NCI-H82 treated with DMSO at 0.1 percent for 48 hours (cell line): ENCODE measurements at regions not wholly inside any gene's neighbourhood (a gene's known extent, or its start where the extent isn't known, plus 50 kb on each side); places are given as distances from the start of the nearest gene placed in this dataset.
"Not testable (repeated sequence)": the region's sequence is repeated elsewhere in the genome, so short reads cannot be mapped to it uniquely, and the experiment has no call there.

Experiments
- DNase-seq: peaks from one replicate; lab custom pipeline; 2025; ENCODE audit not compliant: unreplicated experiment; lab: John Stamatoyannopoulos, UW

DNA sequence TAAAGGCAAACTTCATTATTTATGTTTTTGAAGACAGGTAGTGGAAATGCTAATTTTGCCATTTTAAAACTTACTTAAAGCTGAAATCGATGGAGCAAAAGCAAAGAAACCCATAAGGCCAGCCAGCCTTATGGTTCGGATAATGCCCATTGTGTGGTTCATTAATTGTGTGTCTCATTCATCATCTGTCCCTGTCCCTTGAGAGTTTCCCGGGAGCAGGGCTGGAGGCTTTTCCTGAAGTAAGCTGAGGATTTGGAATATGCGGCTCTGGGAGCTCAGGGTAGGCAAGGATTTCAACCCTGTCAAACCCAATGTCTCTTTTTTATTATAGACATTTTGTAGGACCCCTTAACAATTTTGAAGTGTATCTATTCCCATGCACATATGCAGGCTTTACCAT is 790.0 kb upstream of the KIRREL3 start:
- peak; percentile 35 for DNase-seq

DNA sequence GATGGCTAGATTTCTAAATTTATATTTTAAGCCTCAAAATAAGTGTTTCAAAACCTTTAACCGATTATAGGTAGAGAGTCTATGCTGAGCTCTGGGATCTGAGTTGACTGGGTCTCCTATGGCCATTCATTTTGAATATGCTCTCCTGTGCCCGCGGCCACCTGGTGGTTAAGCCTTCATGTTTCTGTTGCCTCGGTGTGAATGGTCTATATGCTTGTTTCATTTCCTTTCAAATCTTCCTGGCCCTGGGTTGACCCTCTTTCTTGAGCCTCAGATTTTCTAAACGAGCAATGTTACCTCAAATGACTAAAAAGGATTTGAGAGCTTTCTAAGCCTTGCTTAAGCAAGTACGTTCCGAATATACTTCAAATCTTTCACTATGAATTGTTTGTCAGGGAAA is 789.4 kb upstream of the KIRREL3 start:
- peak; percentile 28 for DNase-seq

DNA sequence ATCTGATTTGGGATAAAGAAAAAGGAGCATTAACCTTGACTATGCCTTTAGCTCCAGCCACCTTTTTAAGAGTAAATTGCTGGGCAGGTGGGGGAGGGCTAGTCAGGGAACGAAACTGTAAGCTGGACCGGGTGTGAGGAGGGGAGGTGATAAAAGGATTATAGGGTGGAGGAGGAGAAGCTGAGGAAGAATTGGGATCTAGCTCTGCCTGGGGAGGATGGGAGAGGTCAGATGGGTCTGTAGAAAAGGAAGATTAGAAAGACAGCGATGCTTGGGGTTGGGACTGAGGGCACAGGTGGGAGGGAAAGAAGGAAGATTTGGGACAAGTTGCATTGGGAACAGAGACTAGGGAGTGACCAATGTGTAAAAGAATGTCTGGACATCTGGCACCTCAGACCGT is 772.4 kb upstream of the KIRREL3 start:
- not testable (repeated sequence) for DNase-seq

DNA sequence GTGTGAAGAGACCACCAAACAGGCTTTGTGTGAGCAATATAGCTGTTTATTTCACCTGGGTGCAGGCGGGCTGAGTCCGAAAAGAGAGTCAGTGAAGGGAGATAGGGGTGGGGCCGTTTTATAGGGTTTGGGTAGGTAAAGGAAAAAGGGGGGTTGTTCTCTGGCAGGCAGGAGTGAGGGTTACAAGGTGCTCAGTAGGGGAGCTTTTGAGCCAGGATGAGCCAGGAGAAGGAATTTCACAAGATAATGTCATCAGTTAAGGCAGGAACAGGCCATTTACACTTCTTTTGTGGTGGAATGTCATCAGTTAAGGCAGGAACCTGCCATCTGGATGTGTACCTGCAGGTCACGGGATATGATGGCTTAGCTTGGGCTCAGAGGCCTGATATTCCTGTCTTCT is 768.4 kb upstream of the KIRREL3 start:
- not testable (repeated sequence) for DNase-seq

DNA sequence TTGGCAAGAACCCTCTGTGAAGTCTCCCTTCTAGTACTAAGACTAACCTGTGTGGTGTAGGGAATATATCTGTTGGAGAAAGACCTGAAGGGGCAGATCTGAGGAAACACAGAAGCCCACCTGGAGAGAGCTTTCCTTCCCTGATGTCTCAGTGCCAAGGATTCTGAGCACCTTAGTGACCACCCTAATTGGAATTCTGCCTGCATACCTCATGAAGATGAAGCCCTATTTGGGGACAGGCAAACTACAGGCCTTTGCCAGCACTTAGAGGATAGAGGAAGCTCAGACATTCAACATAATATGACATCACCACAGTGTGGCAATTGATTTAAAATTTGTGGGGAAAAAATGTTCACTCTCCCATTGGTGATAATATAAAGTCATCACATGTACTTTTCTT is 766.2 kb upstream of the KIRREL3 start:
- DNase-seq: no peak

DNA sequence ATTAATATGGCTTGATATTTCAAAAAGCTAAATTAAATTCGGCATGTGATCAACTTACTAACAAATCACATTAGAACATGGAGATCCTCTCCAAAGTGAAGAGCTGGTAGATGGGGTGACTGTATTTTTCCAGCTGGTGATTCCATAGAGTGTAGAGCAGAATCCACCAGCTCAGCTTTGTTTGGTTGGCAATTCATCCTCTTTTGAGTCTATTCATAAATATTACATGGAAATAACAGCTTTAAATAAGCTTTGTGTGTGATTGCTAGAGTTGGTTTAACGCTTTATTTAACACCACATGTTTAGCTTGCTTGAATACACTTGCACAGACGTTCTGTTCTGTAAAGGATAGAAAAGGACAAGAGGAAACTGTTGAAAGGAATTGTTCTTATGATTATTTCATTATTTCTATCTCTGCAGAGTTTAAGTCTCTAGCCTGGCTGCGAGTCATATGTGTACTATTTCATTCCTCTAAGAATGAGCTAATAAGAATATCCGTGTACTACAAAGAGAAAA is 738.3 kb upstream of the KIRREL3 start:
- DNase-seq: no peak

DNA sequence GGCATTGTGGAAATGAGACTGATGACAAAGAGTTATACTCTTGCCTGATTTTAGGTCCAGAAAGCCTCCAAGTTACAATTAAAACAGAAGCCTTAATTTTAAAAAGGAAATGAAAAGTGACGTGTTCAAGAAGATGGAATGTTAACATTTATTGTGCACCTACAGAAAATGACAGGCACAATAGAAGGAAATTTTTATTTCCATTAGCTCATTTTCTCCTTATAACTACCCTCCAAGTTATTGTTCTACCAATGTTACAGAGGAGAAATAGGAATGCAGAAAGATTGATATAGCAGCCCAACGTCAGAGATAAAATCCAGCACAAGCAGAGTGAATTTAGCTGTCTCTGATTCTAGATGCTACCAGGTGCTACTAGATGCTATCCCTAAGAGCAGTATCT is 736.9 kb upstream of the KIRREL3 start:
- DNase-seq: no peak

DNA sequence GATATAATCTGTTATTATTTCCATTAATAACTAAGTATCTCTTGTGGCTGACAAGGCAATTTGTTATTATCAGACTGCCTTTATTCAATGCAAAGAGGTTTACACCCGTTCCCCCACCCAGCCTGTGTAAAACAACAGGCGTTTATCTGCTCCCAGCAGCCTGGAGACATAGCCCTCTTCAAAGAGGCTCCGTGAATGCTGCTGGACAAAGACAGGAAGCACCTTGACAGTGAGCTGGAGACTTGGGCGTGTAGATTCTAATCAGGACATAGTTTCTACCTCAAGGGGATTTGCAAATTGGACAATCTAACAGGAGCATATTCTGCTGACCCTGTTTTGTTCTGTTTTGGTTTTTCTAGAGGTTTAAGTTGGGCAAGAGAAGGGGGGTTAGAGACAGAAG is 733.0 kb upstream of the KIRREL3 start:
- DNase-seq: no peak

DNA sequence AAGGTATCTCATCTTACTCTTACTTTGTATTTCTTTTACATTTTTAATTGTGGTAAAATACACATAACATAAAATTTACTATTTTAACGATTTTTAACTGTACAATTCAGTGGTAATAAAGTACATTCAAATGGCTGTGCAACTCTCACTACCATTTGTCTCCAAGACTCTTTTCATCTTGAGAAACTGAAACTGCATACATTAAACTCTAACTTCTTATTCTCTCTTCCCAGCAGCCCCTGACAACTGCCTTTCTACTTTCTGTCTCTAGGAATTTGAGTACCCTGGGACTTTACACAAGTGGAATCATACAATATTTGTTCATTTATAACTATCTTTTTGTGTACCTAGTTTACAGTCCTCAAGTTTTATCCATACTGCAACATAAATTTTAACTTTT is 725.8 kb upstream of the KIRREL3 start:
- no peak for DNase-seq

DNA sequence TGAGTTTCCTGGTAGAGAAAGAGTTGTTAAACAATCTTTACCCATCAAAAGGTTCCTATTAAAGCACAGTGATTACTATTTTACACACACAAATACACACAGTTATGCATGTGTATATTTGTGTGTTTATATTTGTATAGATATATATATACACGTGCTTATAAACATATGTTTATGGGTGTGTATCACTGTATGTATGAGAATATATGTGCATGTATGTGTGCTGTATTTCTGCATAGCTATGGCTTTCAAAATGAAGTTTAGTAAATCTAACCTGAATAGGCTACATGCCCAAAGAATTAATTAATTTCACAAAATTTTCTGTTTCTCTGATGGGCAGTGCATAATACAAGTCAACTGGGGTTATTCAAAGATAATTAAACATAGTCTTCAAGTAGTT is 723.1 kb upstream of the KIRREL3 start:
- no peak for DNase-seq

DNA sequence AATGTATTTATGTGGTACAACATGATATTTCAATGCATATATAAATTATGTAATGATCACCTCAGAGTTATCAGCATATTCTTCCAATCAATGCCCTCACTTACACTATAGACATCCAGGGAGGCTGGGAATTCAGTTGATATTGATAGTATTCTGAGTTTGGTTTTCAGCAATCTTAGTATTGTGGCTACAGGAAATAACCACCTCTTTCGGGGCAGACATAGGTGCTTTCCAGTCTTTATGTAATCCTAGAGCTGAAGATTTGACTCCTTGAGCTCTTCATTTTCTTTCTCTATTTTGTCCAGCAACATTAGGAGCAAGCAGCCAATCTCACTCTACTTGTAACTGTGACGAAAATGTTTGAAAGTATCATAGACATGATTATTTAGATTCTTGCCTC is 712.7 kb upstream of the KIRREL3 start:
- no peak for DNase-seq

DNA sequence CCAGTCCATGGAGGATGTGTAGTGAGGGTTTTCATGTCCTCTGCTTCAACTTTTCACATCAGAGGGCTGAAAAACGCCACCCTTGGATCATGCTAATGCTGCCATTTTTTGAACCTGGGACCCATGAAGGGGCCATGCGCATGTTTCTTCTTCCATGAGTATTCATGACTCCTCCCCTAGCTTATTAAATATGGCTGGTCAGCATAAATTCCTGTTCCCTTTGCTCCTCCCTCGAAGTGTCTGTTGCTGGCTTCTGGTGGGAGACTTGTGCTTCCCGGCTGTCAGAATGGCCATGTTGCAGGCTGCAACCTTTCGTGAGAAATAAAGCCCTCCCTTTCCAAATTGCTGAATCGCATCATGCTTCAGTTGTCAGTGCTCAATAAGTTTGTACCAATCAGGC is 711.2 kb upstream of the KIRREL3 start:
- DNase-seq: no peak

DNA sequence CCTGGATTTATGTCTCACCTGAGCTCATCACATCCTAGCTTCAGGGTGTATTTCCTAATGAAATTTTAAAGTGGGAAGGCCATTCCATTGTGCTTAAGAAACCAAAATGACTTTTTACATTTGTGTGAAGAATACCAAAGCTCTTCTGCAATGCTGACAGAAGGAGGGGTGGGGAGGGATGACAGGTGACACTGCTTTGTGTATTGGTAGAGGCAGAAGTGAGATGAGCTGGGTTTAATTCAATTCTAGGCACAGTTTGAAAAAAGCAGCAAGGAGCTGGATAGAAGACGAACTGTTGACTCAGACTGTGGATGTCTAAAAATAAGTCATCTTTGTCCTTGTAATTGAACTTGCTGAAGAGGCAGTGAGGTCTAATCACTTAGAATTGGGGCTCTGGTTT is 710.3 kb upstream of the KIRREL3 start:
- no peak for DNase-seq

DNA sequence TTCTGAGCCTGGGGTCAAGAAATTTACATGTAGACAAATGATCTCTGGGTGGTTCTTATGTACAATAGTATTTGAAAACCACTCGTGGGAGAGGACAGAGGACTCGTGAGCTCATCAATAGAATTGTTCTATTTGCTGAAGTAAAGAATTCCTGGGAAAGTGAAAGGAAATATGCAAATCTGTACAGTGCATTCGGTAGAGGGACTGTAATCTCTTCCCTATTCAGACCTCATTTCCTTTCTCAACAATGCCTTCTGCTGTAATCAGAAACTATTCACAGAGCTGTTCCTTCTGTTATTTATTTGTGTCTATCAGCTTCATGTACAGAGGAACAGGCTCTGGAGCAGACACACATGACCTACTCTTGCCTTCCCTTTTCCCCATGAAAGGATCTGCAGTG is 709.4 kb upstream of the KIRREL3 start:
- DNase-seq: no peak

DNA sequence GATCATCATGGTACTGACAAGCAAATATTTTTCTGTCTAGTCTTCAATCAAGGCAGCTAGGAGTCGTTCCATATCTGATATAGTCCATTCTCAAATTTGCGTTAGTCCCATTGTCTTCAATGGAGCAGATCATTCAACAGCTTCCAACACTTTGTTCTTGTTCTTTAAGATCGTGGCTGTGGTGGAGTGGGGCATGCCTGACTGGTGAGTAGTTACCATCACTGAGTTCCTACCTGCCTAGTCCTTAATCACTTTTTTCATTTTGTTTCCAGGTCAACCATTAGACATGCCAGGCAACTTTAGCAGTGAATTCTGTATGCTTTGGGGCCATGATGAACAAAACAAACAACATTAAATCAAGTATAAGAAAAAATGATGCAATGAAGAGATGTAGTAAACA is 693.1 kb upstream of the KIRREL3 start:
- DNase-seq: no peak

DNA sequence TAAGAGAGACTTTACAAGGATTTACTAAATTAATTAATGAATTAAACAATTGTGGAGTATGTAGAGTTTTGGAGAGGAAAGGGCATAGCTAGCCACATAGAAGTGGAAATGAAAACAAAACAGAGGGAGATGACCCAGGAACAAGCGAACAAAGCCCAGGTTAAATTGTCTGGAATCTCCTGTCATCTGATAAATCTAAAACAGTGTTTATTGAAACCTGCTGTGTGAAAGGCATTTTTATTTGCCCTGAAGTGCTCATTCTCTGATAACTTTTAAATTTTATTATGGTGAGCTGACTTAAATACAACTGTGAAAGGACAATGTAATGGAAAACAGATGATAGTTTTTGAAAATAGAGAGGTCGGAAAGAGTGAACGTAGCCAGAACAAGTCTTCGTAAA is 682.8 kb upstream of the KIRREL3 start:
- no peak for DNase-seq

DNA sequence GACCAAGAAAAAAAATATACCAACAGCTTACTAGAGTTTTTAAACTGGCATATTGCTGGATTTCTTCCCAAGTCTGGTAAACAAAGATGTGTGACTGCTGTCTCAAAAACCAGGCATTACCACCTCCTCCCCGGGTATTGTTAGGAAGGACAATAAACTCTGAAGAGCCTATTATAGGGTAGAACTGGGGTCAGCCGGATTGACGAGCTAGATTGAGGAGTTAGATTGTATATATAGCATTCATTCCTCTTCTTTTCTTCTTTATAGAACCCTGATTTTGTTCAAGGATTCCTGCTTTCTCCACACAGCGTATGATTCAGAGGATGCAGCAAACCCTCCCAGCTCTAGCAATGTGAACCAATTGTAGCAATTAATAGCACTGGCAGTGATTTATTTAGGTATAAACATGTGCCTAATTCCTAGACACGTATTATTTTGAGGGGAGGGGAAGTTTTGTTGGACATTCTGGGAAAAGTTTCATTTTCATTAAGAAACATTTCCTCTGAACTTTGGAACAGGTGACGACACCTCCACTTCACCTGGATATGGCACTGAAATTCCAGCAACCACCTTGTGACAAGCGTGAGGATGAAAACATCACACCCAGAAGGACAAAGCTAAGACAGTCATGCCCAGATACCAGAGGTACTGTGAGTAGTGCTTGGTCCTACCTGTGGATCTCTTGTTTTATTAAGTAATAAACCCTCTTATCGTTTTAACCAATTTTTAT is 679.4 kb upstream of the KIRREL3 start:
- DNase-seq: no peak

DNA sequence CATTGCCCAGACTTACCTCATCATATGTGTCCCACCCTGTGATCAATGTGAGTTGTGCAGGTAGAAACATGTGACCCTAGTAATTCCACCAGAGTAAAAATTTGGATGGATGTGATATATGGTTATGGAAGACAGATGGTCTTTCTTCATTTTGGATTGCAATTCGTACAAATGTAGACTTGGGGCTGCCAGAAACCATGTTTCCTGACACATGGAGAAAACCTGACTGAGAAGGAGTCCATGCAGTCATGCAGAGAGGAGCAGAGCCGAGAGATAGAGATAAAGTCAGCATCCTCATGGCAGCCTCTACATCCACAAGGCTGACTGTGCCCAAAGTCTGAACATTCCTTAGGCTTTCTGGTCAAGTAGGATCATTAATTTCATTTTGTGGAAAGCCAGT is 678.1 kb upstream of the KIRREL3 start:
- DNase-seq: no peak

DNA sequence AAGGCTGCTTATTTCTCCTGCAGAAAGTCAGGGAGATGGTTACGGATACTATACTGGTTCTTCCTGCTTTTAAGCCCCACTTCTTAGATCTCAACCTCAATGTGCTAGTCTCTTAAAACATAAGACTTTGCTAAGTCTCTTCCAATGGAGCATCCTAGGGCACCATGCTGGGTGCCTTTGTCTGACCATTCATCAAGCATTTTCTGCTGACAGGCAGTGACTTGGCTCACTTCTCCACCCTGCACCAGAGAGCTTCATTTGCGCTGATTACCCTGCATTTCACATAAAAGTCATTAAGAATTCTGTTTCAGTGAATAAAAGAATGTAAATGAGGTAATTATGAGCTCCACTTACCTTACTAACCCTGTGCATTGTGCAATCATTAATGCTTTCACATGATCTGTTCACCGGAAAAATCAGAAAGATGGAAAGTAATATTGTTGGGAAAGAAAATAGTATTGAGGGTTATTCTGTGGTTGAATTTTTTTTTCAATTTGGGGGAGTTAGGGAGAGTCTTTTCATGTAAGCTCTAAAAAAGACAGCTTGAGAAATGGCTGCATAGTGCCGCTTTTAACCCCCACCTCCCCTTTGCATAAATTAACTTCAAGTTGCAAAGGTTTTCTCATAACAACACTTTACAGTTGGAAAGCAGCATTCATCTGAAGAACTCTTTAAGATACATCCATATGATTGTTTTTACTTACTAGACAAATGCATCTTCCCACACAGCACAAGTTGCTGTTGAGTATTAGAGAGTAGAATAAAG is 677.3 kb upstream of the KIRREL3 start:
- DNase-seq: no peak

DNA sequence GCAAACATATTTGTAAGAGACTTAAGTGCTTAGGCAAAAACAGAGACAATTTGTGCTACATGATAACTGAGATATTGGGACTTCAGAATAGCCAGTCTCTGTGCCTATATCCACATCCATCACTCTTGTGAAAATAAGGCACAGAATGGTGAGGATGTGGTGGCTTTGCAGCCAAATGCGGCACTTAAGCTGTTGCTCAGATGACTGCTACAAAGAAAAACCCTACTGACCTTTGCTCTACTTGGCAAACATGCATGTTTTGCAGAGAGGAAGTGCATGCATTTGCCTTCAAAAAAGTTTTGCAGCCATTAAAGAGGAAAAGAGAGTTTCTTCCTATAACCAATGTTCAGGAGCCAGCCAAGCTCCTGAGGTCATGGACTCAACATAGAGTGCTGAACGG is 675.0 kb upstream of the KIRREL3 start:
- DNase-seq: no peak

DNA sequence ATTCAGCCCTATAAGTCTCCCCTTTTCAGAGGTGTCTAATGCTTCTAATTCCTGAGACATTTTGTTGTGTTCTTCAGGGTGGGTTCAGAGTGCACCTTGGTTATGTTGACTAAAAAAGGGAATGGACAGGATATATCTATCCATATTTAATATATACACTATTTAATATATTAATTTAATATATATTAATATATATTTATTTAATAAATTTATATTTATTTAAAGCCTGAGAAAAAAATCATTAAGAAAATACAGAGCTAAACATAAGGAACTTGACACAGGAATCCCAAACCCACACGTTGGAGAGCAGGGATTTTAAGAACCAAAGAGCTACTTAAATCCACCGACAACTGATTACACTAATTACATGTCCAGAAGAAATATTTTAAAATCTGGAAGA is 674.2 kb upstream of the KIRREL3 start:
- DNase-seq: no peak

DNA sequence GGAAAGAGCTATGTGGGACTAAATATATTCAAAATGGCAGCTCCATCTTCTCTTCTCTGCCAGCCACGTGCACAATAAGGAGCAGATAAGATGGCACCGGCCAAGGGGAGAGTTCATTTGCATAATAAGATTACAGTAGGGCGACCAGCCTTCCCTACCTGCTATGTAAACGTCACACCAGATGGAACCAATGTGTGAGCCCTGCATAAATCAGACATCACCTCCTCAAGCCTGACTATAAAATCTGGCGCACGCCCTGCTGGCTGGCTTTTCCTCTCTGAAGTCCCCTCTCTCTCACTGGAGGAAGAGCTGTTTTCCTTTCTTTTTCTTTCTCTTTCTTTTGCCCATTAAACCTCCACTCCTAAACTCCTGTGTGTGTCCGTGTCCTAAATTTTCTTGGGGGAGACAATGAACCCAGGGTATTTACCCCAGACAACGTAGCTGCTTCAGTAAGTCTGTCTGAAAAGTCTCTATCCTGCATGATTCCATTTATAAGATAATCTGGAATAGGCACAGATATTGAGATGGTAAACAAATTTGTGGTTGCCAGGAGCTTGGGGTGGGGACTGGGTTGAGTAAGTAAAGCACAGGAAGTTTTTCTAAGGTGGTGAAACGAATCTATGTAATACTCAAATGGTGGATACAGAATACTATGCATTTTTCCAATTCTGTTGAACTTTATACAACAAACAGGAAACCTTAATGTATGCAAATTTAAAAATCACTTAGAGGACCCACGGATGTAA is 670.0 kb upstream of the KIRREL3 start:
- peak; percentile 54 for DNase-seq
